Neural cell (in vitro differentiated cells): ENCODE measurements at regions not wholly inside any gene's neighbourhood (a gene's known extent, or its start where the extent isn't known, plus 50 kb on each side); places are given as distances from the start of the nearest gene placed in this dataset.

Experiments
- H2AFZ ChIP-seq: fragments of 200-600, 300-800 bp; sonication (generic), shearing (Covaris generic); 2 replicates; pipeline ENCODE4 v1.6.0; 2014; ENCODE audit warnings: low read depth, mild to moderate bottlenecking, antibody characterized with exemption, low read length, moderate library complexity
- H3F3A ChIP-seq: fragments of 200-600 bp; shearing (Covaris generic); 2 replicates; pipeline ENCODE4 v1.6.1; 2016; ENCODE audit warnings: mild to moderate bottlenecking, moderate library complexity, mixed read lengths, antibody characterized with exemption, low read length; ENCODE audit not compliant: insufficient read depth, poor library complexity, severe bottlenecking
- H3K27ac ChIP-seq: fragments of 200-600, 300-800 bp; sonication (generic), shearing (Covaris generic); 2 replicates; pipeline ENCODE4 v1.5.1; 2014; ENCODE audit warnings: mild to moderate bottlenecking, low read length, moderate library complexity
- H3K27me3 ChIP-seq: fragments of 300-800, 200-600 bp; sonication (generic), shearing (Covaris generic); 2 replicates; pipeline ENCODE4 v1.6.0; 2014; ENCODE audit warnings: mild to moderate bottlenecking, low read depth, low read length, moderate library complexity; ENCODE audit not compliant: insufficient read depth
- H3K36me3 ChIP-seq: fragments of 300-800, 200-600 bp; sonication (generic), shearing (Covaris generic); 2 replicates; pipeline ENCODE4 v1.5.1; 2014; ENCODE audit warnings: mild to moderate bottlenecking, antibody characterized with exemption, low read length, moderate library complexity; ENCODE audit not compliant: insufficient read depth
- H3K4me2 ChIP-seq: fragments of 300-800, 200-600 bp; sonication (generic), shearing (Covaris generic); 2 replicates; pipeline ENCODE4 v1.6.0; 2014; ENCODE audit warnings: mild to moderate bottlenecking, low read length
- H3K4me3 ChIP-seq: fragments of 300-800, 200-600 bp; sonication (generic), shearing (Covaris generic); 2 replicates; pipeline ENCODE4 v1.5.1; 2014; ENCODE audit warnings: mild to moderate bottlenecking, low read length, moderate library complexity
- H3K79me2 ChIP-seq: fragments of 200-600 bp; shearing (Covaris generic); replicated peaks from 2 replicates; pipeline ENCODE4 v1.6.0; 2014; ENCODE audit warnings: mild to moderate bottlenecking, low read length, moderate library complexity; ENCODE audit not compliant: insufficient read depth
- H3K9ac ChIP-seq: fragments of 300-800, 200-600 bp; sonication (generic), shearing (Covaris generic); 2 replicates; pipeline ENCODE4 v1.6.1; 2016; ENCODE audit warnings: mild to moderate bottlenecking, low read length, mixed read lengths
- H3K9me2 ChIP-seq: fragments of 200-600 bp; shearing (Covaris generic); 2 replicates; pipeline ENCODE4 v1.6.1; 2016; ENCODE audit warnings: mild to moderate bottlenecking, low read length, mixed read lengths; ENCODE audit not compliant: insufficient read depth
- H3K9me3 ChIP-seq: fragments of 200-600, 300-800 bp; sonication (generic), shearing (Covaris generic); 2 replicates; pipeline ENCODE4 v1.6.1; 2016; ENCODE audit warnings: mild to moderate bottlenecking, mixed run types, low read length, moderate library complexity, mixed read lengths
- H4K20me1 ChIP-seq: fragments of 200-600 bp; shearing (Covaris generic); 2 replicates; pipeline ENCODE4 v1.6.1; 2016; ENCODE audit warnings: mild to moderate bottlenecking, mixed run types; ENCODE audit not compliant: insufficient read depth
- EP300 ChIP-seq: fragments of 450-650 bp; conservative IDR thresholded peaks from 2 replicates; pipeline ENCODE4 v1.6.1; 2014; ENCODE audit warnings: antibody characterized with exemption, mild to moderate bottlenecking, moderate library complexity; ENCODE audit not compliant: poor library complexity, severe bottlenecking
- EZH2 ChIP-seq: fragments of 200-600, 300-800 bp; shearing (Covaris generic), sonication (generic); IDR thresholded peaks from 2 replicates; pipeline ENCODE4 v1.6.1; 2014; ENCODE audit warnings: antibody characterized with exemption, low read length, borderline replicate concordance, mild to moderate bottlenecking; ENCODE audit not compliant: insufficient read depth, poor library complexity, severe bottlenecking
- MXI1 ChIP-seq: fragments of 450-650 bp; conservative IDR thresholded peaks from 2 replicates; pipeline ENCODE4 v1.6.1; 2014; ENCODE audit warnings: antibody characterized with exemption, mild to moderate bottlenecking; ENCODE audit not compliant: poor library complexity, severe bottlenecking
- POLR2AphosphoS5 ChIP-seq: IDR thresholded peaks from 2 replicates; pipeline ENCODE4 v1.6.1; 2012
- RAD21 ChIP-seq: fragments of 450-650 bp; conservative IDR thresholded peaks from 2 replicates; pipeline ENCODE4 v1.6.1; 2014; ENCODE audit warnings: antibody characterized with exemption, mild to moderate bottlenecking, moderate library complexity
- SMC3 ChIP-seq: fragments of 450-650 bp; conservative IDR thresholded peaks from 2 replicates; pipeline ENCODE4 v1.6.1; 2014; ENCODE audit warnings: antibody characterized with exemption, mild to moderate bottlenecking, moderate library complexity; ENCODE audit not compliant: poor library complexity
- TAF1 ChIP-seq: IDR thresholded peaks from 2 replicates; pipeline ENCODE4 v1.6.1; 2012; ENCODE audit warnings: low read depth
- TF ChIP-seq, protein P1 (sequence below): IDR thresholded peaks from 2 replicates; pipeline ENCODE4 v1.6.1; 2012; ENCODE audit warnings: borderline replicate concordance
- TF ChIP-seq, protein P2 (sequence below): fragments of 450-650 bp; IDR thresholded peaks from 2 replicates; pipeline ENCODE4 v1.5.1; 2014; ENCODE audit warnings: antibody characterized with exemption, mild to moderate bottlenecking, moderate library complexity; ENCODE audit not compliant: poor library complexity, severe bottlenecking

DNA sequence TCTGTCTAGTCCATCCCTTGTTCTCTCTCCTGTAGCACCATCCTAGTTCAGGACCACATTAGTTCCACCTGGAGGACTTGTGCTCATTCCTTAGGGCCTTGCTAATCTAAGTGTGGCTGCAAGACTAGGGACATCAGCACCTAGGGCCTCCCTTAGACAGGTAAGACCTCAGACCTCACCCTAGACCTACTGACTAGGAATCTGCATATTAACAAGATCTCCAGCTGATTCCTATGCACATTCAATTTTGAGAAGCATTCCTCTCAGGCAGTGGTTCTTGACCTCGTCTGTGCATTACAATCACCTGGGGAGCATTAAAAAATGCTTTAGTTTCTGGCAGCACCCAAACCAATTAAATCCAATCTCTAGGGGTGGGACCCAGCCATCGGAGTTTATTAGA, 238.4 kb upstream of the RGMA start:
- no peak overlapping the region for H3K9ac ChIP-seq
- no peak overlapping the region for H3K27ac ChIP-seq
- no peaks in the 10 kb centered on the region for H3F3A ChIP-seq
- no peaks in the 10 kb centered on the region for H3K9me2 ChIP-seq
- H3K27me3 ChIP-seq, result no peaks in the 10 kb centered on the region
- no peaks in the 10 kb centered on the region for H3K9me3 ChIP-seq
- no peak overlapping the region for H3K4me2 ChIP-seq
- no peak overlapping the region for H2AFZ ChIP-seq
- TF ChIP-seq MXI1 (no peak), POLR2AphosphoS5 (no peak), RAD21 (no peak), EZH2 (no peak), EP300 (no peak), SMC3 (no peak)
- TF ChIP-seq, protein P1, sequence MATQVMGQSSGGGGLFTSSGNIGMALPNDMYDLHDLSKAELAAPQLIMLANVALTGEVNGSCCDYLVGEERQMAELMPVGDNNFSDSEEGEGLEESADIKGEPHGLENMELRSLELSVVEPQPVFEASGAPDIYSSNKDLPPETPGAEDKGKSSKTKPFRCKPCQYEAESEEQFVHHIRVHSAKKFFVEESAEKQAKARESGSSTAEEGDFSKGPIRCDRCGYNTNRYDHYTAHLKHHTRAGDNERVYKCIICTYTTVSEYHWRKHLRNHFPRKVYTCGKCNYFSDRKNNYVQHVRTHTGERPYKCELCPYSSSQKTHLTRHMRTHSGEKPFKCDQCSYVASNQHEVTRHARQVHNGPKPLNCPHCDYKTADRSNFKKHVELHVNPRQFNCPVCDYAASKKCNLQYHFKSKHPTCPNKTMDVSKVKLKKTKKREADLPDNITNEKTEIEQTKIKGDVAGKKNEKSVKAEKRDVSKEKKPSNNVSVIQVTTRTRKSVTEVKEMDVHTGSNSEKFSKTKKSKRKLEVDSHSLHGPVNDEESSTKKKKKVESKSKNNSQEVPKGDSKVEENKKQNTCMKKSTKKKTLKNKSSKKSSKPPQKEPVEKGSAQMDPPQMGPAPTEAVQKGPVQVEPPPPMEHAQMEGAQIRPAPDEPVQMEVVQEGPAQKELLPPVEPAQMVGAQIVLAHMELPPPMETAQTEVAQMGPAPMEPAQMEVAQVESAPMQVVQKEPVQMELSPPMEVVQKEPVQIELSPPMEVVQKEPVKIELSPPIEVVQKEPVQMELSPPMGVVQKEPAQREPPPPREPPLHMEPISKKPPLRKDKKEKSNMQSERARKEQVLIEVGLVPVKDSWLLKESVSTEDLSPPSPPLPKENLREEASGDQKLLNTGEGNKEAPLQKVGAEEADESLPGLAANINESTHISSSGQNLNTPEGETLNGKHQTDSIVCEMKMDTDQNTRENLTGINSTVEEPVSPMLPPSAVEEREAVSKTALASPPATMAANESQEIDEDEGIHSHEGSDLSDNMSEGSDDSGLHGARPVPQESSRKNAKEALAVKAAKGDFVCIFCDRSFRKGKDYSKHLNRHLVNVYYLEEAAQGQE, result no peak
- H3K4me3 ChIP-seq, result no peak overlapping the region
- no peaks in the 10 kb centered on the region for H3K79me2 ChIP-seq
- H3K36me3 ChIP-seq, result no peaks in the 10 kb centered on the region
- H4K20me1 ChIP-seq, result no peaks in the 10 kb centered on the region

- H3K4me2 ChIP-seq, result no peak overlapping the region
- H3F3A ChIP-seq, result no peaks in the 10 kb centered on the region
- H3K36me3 ChIP-seq, result no peaks in the 10 kb centered on the region
- H3K9me2 ChIP-seq, result no peaks in the 10 kb centered on the region
- H3K9me3 ChIP-seq, result no peaks in the 10 kb centered on the region
- H3K79me2 ChIP-seq, result no peaks in the 10 kb centered on the region
- TF ChIP-seq SMC3 (no peak), EZH2 (no peak), EP300 (no peak), RAD21 (no peak), TAF1 (no peak), MXI1 (no peak), POLR2AphosphoS5 (no peak)
- TF ChIP-seq, protein P1, result no peak
- TF ChIP-seq, protein P2, sequence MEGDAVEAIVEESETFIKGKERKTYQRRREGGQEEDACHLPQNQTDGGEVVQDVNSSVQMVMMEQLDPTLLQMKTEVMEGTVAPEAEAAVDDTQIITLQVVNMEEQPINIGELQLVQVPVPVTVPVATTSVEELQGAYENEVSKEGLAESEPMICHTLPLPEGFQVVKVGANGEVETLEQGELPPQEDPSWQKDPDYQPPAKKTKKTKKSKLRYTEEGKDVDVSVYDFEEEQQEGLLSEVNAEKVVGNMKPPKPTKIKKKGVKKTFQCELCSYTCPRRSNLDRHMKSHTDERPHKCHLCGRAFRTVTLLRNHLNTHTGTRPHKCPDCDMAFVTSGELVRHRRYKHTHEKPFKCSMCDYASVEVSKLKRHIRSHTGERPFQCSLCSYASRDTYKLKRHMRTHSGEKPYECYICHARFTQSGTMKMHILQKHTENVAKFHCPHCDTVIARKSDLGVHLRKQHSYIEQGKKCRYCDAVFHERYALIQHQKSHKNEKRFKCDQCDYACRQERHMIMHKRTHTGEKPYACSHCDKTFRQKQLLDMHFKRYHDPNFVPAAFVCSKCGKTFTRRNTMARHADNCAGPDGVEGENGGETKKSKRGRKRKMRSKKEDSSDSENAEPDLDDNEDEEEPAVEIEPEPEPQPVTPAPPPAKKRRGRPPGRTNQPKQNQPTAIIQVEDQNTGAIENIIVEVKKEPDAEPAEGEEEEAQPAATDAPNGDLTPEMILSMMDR, result no peak
- no peaks in the 10 kb centered on the region for H3K27me3 ChIP-seq
- no peak overlapping the region for H2AFZ ChIP-seq
- no peak overlapping the region for H3K4me3 ChIP-seq
- H3K27ac ChIP-seq, result no peak overlapping the region
- no peaks in the 10 kb centered on the region for H4K20me1 ChIP-seq
- no peak overlapping the region for H3K9ac ChIP-seq
Measured at GRCh38 chr15:93324186-93324975, 235.4 kb upstream of the RGMA start.
